HG02981 (cell line): ENCODE measurements at regions not wholly inside any gene's neighbourhood (a gene's known extent, or its start where the extent isn't known, plus 50 kb on each side); places are given as distances from the start of the nearest gene placed in this dataset.
A peak's percentile ranks its signal among the peaks of the same experiment; 100 is the strongest.

Experiments used
- ATAC-seq: cut with Tn5 transposase; IDR thresholded peaks from one replicate; pipeline ENCODE4 v1.9.1; 2021; ENCODE audit warnings: mild to moderate bottlenecking, moderate library complexity; ENCODE audit not compliant: unreplicated experiment

DNA sequence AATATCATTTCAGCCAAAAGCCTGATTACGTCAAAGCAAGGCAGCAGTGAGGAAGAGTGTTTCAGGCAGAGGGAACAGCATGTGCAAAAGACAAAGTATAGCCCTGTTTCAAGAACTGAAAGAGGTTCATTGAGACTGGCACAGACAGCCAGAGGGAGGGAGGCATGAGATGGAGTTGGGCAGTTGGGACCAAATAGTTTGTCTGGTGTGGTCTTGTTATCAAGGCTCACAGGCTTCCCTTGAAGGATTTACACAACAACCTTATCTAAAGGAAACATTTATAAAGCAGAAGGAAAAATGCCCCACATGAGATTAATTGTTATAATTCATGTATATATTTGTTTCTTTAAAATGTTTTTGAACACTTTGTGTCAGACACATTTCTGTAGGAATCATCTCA lies 253.3 kb downstream of the DMAC1 start:
- no peak for ATAC-seq

DNA sequence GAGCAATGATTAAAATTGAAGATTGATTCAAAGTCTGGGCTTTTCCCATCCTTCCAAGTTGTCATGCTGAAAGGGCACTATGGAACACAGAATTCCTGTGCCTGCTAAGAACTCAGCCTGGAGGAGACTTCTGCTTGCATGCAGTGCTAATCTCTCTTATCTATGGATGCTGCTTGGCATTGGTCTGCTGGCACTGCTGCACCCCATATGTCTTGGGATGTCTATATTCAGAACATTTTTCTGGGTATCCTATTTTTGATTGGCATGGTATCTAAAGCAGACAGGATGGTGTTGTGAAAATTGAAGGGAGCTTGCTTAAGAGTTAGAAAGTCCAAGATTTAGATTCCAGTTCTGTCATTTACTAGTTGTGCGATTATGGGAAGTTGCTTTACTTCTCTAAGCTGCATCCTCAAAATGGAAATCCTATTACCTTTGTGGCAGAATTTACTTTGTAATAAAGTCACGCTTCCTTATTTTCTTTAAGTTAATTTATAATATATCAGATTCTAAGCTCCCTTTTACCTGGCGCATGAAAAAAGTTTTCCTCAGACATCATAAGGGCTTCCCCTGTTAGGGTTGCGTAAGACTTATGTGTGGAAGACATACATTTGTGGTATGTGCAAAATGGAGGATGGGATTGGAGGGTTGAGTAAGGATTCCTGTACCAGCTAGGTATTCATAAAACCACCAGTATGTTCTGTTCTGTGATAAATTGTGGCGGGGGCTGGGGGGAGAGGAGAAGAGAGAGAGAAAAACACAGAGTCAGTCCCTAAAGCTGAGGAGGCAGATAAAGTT lies 254.0 kb downstream of the DMAC1 start:
- no peak for ATAC-seq

DNA sequence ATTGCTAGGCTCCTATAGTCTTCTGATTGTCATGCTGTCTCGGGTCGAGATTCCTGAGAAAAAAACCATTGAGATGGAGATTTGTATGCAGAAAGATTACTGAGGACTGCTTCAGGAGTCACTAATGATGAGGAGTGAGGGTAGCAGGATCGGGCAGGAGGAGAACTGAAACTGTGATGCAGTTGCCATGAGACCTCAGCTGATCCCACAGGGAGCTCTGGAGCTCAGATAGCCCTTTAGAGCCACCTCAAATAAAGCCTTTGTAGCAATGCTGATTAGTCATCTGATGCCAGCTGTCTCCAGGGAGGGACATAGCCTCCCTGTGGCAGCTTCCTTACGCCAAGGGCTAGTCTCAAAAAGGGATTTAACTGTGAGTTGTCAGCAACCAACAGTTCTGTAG lies 256.9 kb downstream of the DMAC1 start:
- no peak for ATAC-seq

DNA sequence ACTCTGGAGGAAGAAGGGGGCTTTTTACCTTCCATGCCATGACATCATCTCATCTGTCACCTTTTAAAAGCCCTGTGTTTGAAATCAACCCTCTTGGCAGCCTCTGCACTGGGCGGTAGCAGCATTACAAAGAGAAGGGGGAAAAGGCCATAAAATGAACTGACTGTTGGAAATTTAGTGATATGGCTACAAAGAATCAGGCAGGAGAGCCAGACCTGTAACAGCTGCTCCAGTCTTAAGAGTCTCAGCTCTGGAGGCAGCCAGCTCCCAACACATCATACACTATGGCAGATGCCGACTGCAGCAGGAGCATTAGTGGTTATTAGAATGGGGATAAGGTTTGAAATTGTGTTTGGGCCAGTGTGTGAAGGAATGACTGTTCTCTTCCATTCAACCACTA lies 257.5 kb downstream of the DMAC1 start:
- ATAC-seq, result no peak

DNA sequence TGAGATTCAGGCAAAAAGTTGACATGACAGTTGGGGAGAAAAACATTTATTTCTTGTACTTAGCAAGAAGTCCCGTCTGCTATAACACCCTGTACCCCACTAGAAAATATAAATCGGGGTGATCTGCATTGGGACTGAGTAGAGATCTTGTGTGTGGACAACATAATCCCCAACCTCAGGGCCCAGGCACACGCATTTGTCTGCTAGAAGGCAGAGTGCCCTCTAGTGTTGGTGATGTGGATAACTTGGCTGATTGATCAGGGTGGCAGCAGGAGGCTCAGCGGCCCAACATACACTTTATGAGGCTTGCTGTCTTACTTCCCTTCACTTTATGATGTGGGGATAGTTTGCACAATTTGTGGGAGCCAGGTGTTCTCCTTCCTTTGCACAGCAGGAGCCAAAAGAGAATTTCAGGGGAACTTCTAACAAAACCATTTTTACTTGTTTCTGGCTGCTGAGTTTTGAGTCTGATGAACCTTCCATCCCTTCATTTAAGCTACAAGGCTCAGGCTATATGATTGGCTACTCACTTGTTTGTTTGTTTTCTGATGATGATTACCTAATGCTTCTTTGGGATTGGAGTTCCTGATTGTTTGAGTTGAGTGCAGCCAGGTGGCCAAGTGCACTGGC lies 263.2 kb downstream of the DMAC1 start:
- peak; percentile 82 for ATAC-seq

DNA sequence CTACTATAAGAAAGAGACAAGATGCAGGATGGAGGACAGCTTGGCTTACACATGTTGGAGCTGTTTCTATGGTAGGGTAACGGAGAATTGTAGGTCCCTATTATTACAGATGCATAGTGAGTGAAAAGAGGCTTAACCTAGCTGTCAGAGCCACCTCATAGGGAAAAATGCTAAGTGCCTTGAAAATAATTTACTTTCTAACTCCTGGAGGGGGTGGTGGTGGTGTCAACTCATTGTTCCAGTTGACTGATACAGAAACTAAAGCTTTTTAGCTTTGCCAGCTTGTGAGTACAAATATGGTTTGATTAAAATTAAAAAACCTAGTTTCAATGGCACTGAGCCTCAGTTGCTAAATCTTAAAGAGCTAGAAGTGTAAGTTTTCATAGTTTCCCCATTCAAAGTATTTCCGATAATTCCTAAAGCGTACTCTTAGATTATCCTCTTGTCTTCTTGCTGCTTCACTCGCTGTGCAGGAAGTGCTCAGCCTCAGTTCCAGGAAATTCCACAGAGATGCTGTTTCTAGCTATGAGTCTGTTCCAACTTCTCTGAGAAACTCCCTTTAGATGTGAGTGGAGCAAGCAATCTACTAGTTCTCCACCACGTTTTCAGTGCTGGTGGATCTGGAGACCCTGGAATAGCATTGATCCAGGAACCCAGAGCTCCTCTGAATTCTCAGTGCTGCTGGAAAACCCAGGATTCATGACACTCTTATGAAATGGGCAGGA lies 265.2 kb downstream of the DMAC1 start:
- ATAC-seq, result no peak

GRCh38 chr9:7533376-7534090 lies 266.0 kb downstream of the DMAC1 start:
- no peak for ATAC-seq

DNA sequence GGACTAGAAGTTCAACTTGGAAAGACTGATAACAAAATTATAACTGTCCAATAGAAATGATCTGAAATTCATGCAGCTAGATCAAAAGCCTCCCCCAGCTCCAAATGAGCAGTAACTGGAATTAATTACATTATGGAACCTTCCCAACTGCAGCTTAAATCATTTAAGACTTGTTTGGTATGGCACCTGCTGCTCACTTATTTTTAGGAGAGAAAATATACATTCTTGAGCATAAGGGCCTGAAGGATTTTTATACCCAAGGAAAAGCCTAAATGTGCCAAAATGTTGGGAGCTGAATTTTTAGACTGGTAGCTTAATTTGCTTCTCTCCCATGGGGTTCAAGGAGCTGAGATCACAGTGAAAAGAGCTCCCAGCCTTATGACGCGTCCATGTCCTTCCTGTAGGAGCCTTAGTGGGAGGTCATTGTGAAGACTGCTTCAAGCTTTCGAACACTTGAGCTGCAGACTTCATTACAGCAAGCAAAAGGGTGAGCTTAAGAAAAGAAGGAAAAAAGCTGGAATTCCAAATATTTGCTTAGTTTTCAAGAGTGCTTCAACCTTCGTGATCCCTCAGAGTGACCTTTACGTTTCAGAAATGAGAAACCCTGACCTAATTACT lies 276.0 kb downstream of the DMAC1 start:
- ATAC-seq, result no peak

DNA sequence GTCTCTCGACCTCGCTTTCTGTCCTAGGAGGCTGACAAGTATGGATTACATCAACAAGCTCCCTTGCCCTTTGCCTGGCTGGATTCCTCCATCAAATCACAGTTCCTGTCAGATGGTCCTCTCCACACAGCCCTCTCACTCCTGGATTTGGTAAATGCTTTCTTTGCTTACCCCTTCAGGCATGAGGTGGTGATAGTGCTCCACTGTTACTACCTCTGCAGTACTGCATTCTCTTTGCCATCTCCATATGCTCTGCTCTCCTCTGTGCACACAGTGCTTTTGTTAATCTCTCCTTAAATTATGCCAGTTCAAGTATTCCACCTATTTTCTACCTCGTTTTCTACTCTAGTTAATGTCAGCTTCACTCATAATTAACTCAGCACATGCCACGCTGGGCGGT lies 279.2 kb downstream of the DMAC1 start:
- ATAC-seq, result no peak

- ATAC-seq, result no peak
Measured at GRCh38 chr9:7516376-7516775, 283.2 kb downstream of the DMAC1 start.

DNA sequence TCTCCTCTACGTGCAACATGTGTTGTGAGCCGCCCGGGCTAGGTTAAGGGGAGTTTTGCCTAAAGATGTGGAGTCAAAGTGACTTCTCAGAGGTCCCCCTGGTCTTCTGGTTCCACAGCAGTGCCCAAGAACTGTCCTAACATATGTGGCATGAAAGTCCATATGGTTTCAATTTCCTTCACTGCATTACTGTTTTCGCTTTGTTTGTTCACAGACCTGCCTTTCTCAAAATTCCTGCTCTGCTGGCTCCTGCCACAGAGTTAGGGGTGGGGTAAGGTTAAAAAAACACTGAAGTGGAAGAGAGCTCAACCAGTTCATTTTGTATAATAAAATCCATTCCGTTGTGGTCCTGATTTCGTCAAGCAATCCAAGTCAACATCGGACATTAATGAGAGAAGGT lies 289.4 kb downstream of the DMAC1 start:
- ATAC-seq, result no peak

GRCh38 chr9:7509576-7510145 lies 289.9 kb downstream of the DMAC1 start:
- ATAC-seq, result no peak

GRCh38 chr9:7508516-7508915 lies 291.1 kb downstream of the DMAC1 start:
- no peak for ATAC-seq

DNA sequence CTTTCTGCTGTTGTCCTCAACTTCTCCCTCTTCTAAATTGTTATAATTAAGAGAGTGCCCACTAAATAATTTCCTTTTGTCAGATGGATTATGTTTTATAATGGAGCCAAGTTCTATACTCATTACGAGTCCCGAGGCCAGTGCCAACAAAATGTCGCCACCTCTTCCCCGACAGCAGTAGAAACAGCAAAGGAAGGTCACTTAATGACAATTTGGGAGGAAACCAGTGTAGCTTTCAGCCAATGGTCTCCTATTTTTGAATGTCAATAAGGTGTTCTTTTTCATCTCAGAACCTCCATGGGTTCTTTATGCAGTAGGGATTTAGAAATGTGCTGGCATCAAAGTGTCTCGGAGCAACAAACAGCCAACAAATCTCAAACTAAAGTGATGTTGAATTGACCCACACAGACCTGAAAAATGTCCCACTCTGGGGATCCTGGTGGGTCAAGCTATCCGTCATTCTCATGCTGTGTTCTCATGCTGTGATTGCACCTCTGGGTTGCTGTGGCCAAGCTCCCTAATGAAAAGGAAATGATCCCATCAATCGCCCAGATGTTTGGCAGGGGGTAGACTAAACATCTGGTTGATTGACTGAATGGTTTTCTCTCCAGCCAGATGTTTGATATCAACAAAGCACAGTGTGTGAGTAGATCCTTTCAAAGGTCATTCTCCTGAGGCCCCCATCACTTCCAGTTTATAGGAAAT lies 291.9 kb downstream of the DMAC1 start:
- ATAC-seq, result no peak

GRCh38 chr9:7507026-7507425 lies 292.6 kb downstream of the DMAC1 start:
- ATAC-seq, result no peak

- ATAC-seq, result no peak
Measured at GRCh38 chr9:7500521-7500920, 299.1 kb downstream of the DMAC1 start.

- ATAC-seq, result no peak
Measured at GRCh38 chr9:7491641-7492040, 307.9 kb downstream of the DMAC1 start.

DNA sequence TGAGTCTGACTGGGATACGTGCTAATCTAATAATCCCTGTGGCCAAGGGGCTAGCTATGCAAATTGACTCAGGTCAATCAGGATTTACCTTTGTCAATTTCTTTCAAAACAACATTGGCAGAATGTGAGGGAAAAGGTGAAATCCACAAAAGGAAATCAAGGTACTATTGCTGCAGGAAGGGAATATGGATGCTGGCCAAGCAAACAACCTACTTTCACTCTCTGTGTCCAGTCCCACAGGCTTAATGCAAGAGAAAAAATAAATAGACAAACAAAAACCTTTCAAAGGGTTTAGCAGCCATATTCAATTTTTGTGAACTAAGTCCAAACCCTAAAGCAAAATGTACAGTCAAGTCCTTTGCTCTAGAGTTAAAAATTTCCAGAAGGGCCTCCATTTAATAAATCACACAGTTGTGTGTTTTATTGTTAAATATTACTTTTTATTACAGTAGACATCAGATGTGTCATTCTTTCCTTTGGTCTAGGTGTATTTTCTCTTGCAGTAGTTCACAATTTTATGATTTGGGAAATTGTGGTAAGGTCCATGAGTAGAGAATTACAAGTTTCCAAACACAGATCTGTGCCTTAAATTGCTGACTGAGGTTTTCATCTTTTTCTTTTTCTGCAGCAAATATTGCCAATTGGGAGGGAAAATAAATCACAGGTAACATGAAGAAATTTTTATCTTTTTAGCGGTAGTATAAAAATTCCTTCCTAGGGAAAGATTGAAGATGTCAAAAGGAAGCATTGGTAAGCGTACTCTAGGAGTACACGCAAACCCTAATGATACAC lies 309.1 kb downstream of the DMAC1 start:
- no peak for ATAC-seq

- no peak for ATAC-seq
Measured at GRCh38 chr9:7489036-7489435, 310.5 kb downstream of the DMAC1 start.
